ENCODE measurements at regions not wholly inside any gene's neighbourhood (a gene's known extent, or its start where the extent isn't known, plus 50 kb on each side); places are given as distances from the start of the nearest gene placed in this dataset.

DNA sequence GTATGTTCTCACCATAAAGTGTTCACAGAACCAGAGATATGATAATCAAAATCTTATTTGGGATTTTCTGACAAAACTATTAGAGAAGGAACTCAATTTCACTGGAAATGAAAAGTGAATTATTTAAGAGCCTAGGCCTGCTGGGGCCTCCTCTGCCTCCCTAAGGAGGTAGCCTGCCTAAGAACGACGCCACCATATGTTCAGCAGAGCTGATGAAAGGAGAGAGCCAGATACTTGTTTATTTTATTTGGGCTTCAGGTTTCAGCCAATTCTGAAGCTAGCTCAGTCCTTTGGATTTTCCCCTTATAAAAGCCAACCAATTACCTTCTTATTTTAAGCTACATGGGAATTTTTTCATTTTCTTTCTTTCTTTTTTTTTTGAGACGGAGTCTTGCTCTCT is 433.1 kb upstream of the MAP2 start:
- no peaks in the 10 kb centered on the region for H3K27me3 ChIP-seq (replicated peaks in 1 of 4; ENCODE audit: control insufficient read depth in 3 of 4, extremely low read depth in 1 of 4, insufficient read depth in 3 of 4, low read length in 3 of 4)
- H2AK5ac ChIP-seq (ENCODE audit: low read depth, low read length), result no peak overlapping the region
- no peak overlapping the region for H4K8ac ChIP-seq (ENCODE audit: extremely low read depth, insufficient read depth, low read length)
- ChIA-PET CTCF (ENCODE audit: partially characterized antibody) (interaction anchor here (0.6 to 0.7 kb wide), 2 partner anchors 14 to 843 kb away, joined by 3 read pairs; no protein-coding TSS in a partner anchor), POLR2A (ENCODE audit: partially characterized antibody) (no interaction called here)
- H3K9me3 ChIP-seq (ENCODE audit: insufficient read depth in 2 of 2, low read depth in 1 of 2, low read length in 1 of 2), result no peaks in the 10 kb centered on the region
- H3K23ac ChIP-seq (ENCODE audit: insufficient read length), result no peak overlapping the region
- no peak overlapping the region for H3K4me2 ChIP-seq (ENCODE audit: insufficient read depth in 1 of 2, low read depth in 2 of 2, low read length in 2 of 2)
- H2BK120ac ChIP-seq (replicated peaks; ENCODE audit: low read depth, low read length), result no peak overlapping the region
- no peak overlapping the region for H2BK5ac ChIP-seq (ENCODE audit: low read depth, low read length)
- no peak for FAIRE-seq
- H3K27ac ChIP-seq (ENCODE audit: low read depth, low read length), result no peak overlapping the region
- no peak overlapping the region for H3K56ac ChIP-seq (replicated peaks; ENCODE audit: insufficient read length, low read depth, low read length)
- no peak overlapping the region for H3K18ac ChIP-seq (ENCODE audit: extremely low read depth, low read length)
- no peaks in the 10 kb centered on the region for H3K79me2 ChIP-seq (ENCODE audit: control insufficient read depth in 1 of 2, insufficient read depth in 2 of 2, low read length in 2 of 2)
- H3K4me3 ChIP-seq (ENCODE audit: extremely low read depth in 1 of 4, insufficient read depth in 2 of 4, low read depth in 3 of 4, low read length in 4 of 4), result no peak overlapping the region
- DNase-seq (ENCODE audit: low read depth in 1 of 2, low spot score in 2 of 2), result no peak
- no peak overlapping the region for H2BK20ac ChIP-seq (ENCODE audit: low read length)
- H3K79me1 ChIP-seq (ENCODE audit: low read depth, low read length), result no peaks in the 10 kb centered on the region
- H4K91ac ChIP-seq (replicated peaks; ENCODE audit: insufficient read length, low read length), result no peak overlapping the region
- H3K23me2 ChIP-seq (ENCODE audit: low read depth, low read length), result no peaks in the 10 kb centered on the region
- 84% methylated on average over 2 of the region's 3 CpGs; no CpG with 5 or more reads in 1 of the 2 experiments for WGBS, 2 experiments (ENCODE audit: extremely low coverage in 1 of 2, insufficient coverage in 1 of 2, insufficient read length in 1 of 2, insufficient replicate concordance in 2 of 2, low coverage in 1 of 2, low lambda C conversion rate in 2 of 2, missing lambda C conversion rate in 1 of 2)
- no peak overlapping the region for H2AFZ ChIP-seq (ENCODE audit: low read length)
- no peak overlapping the region for H3K14ac ChIP-seq (ENCODE audit: insufficient read length)
- H4K5ac ChIP-seq (ENCODE audit: insufficient read length, low read depth, low read length), result no peak overlapping the region
- no peak overlapping the region for H3K4ac ChIP-seq (replicated peaks; ENCODE audit: insufficient read length, low read depth, low read length)
- no peaks in the 10 kb centered on the region for H3K36me3 ChIP-seq (ENCODE audit: control insufficient read depth in 2 of 4, insufficient read depth in 4 of 4, low read length in 3 of 4)
- H3K9ac ChIP-seq (replicated peaks in 1 of 4; ENCODE audit: extremely low read depth in 1 of 4, low read depth in 3 of 4, low read length in 3 of 4), result no peak overlapping the region
- H3K4me1 ChIP-seq (replicated peaks in 1 of 4; ENCODE audit: control insufficient read depth in 3 of 4, insufficient read depth in 4 of 4, low read length in 3 of 4), result peaks cover 0 to 5% (median 0%) of the 10 kb centered on the region in 4 experiments; a peak in 2 of 7 replicates
- no peak overlapping the region for H2BK15ac ChIP-seq (ENCODE audit: low read length)
- no peaks in the 10 kb centered on the region for H4K20me1 ChIP-seq (replicated peaks in 1 of 2; ENCODE audit: control insufficient read depth in 1 of 2, insufficient read depth in 2 of 2, low read length in 2 of 2)
- no peak overlapping the region for H2BK12ac ChIP-seq (ENCODE audit: low read depth, low read length)
- TF ChIP-seq RNF2 (IDR thresholded peaks at IDR 0.05; ENCODE audit: borderline replicate concordance, low read depth, low read length, missing control alignments, poor library complexity, severe bottlenecking) (no peak), PHF8 (conservative IDR thresholded peaks at IDR 0.05; ENCODE audit: low read depth, low read length) (no peak), SAP30 (IDR thresholded peaks at IDR 0.05; ENCODE audit: insufficient read depth, insufficient replicate concordance, low read length) (no peak), EP300 (IDR thresholded peaks at IDR 0.05; ENCODE audit: borderline replicate concordance in 1 of 2, low read depth in 2 of 2, low read length in 2 of 2) (no peak), KDM4A (IDR thresholded peaks at IDR 0.05; ENCODE audit: low read depth, low read length, severe bottlenecking) (no peak), CHD2 (IDR thresholded peaks at IDR 0.05; ENCODE audit: low read length) (no peak), RXRA (IDR thresholded peaks at IDR 0.05; ENCODE audit: insufficient read depth, low read depth, low read length) (no peak), CBX8 (IDR thresholded peaks at IDR 0.05; ENCODE audit: borderline replicate concordance, low read depth, low read length) (no peak), HDAC2 (IDR thresholded peaks at IDR 0.05; ENCODE audit: borderline replicate concordance in 1 of 2, low read depth in 2 of 2, low read length in 2 of 2) (no peak), SIX5 (IDR thresholded peaks at IDR 0.05; ENCODE audit: low read depth, low read length) (no peak)
